HG02885 (cell line): ENCODE measurements at regions not wholly inside any gene's neighbourhood (a gene's known extent, or its start where the extent isn't known, plus 50 kb on each side); places are given as distances from the start of the nearest gene placed in this dataset.

ENCODE experiments used
- ATAC-seq: cut with Tn5 transposase; IDR thresholded peaks from one replicate; pipeline ENCODE4 v1.9.1; 2021; ENCODE audit warnings: mild to moderate bottlenecking; ENCODE audit not compliant: unreplicated experiment, poor library complexity

- ATAC-seq, result no peak
These were observed 53.1 kb upstream of the SPRY1 start for GRCh38 chr4:123343400-123344041.

- no peak for ATAC-seq
These were observed 51.3 kb upstream of the SPRY1 start for GRCh38 chr4:123345137-123345934.

GRCh38 chr4:123345935-123346300, 50.7 kb upstream of the SPRY1 start:
- no peak for ATAC-seq

- no peak for ATAC-seq
These were observed 50.2 kb upstream of the SPRY1 start for GRCh38 chr4:123346330-123346940.
